ENCODE measurements at regions not wholly inside any gene's neighbourhood (a gene's known extent, or its start where the extent isn't known, plus 50 kb on each side); places are given as distances from the start of the nearest gene placed in this dataset.

GRCh38 chr1:228987736-228988506 lies 252.6 kb downstream of the RHOU start:
- DNase-seq (ENCODE audit: low spot score): no peak

GRCh38 chr1:228988664-228989063 lies 253.4 kb downstream of the RHOU start:
- no peak for DNase-seq (ENCODE audit: low spot score)

- DNase-seq (ENCODE audit: low spot score): no peak
Observed at GRCh38 chr1:228989176-228989575, 253.9 kb downstream of the RHOU start.

GRCh38 chr1:228989676-228989991 lies 254.4 kb downstream of the RHOU start:
- no peak for DNase-seq (ENCODE audit: low spot score)

GRCh38 chr1:228989992-228990827 lies 254.9 kb downstream of the RHOU start:
- no peak for DNase-seq (ENCODE audit: low spot score)

- no peak for DNase-seq (ENCODE audit: low spot score)
Observed at GRCh38 chr1:228990906-228991569, 255.8 kb downstream of the RHOU start.

GRCh38 chr1:228992044-228992443 lies 256.8 kb downstream of the RHOU start:
- DNase-seq (ENCODE audit: low spot score): no peak

GRCh38 chr1:228992907-228993535 lies 257.7 kb downstream of the RHOU start:
- DNase-seq (ENCODE audit: low spot score): no peak

GRCh38 chr1:228994676-228995594 lies 259.7 kb downstream of the RHOU start:
- DNase-seq (ENCODE audit: low spot score): no peak

GRCh38 chr1:228996281-228996680 lies 261.0 kb downstream of the RHOU start:
- no peak for DNase-seq (ENCODE audit: low spot score)

GRCh38 chr1:228997721-228998144 lies 262.5 kb downstream of the RHOU start:
- no peak for DNase-seq (ENCODE audit: low spot score)

GRCh38 chr1:228998179-228998578 lies 262.9 kb downstream of the RHOU start:
- DNase-seq (ENCODE audit: low spot score): no peak

- no peak for DNase-seq (ENCODE audit: low spot score)
Observed at GRCh38 chr1:228999446-229000170, 264.3 kb downstream of the RHOU start.

- DNase-seq (ENCODE audit: low spot score): no peak
Observed at GRCh38 chr1:229000187-229000586, 264.9 kb downstream of the RHOU start.

GRCh38 chr1:229001467-229002011 lies 266.3 kb downstream of the RHOU start:
- no peak for DNase-seq (ENCODE audit: low spot score)

GRCh38 chr1:229002037-229002436 lies 266.8 kb downstream of the RHOU start:
- DNase-seq (ENCODE audit: low spot score): no peak

GRCh38 chr1:229002451-229002960 lies 267.2 kb downstream of the RHOU start:
- DNase-seq (ENCODE audit: low spot score): no peak

- no peak for DNase-seq (ENCODE audit: low spot score)
Observed at GRCh38 chr1:229003233-229004031, 267.5 kb upstream of the RAB4A start.

Data from mesenteric fat pad (tissue), 1 donor.